Psoas muscle (tissue), 7 donors: ENCODE measurements at regions not wholly inside any gene's neighbourhood (a gene's known extent, or its start where the extent isn't known, plus 50 kb on each side); places are given as distances from the start of the nearest gene placed in this dataset.

Experiments used
- ATAC-seq, 4 donors: fragments of 200-7000 bp; cut with Tn5 transposase; one replicate each; pipeline ENCODE4 v1.9.1; 2020; ENCODE audit warnings: moderate library complexity in 3 of 4, mild to moderate bottlenecking in 2 of 4
- DNase-seq, 2 donors: peaks; one replicate each; pipeline ENCODE4 v3.0.0-alpha.2; 2020
- H3K27ac ChIP-seq: fragments of 200-600 bp; one replicate; pipeline ENCODE4 v1.8.0; 2022
- H3K27me3 ChIP-seq, 3 donors: fragments of 200-600 bp in 1 of 3; one replicate each; pipeline versions ENCODE4 v1.6.1 to v1.8.0; 2013 to 2022; ENCODE audit warnings: low read length in 2 of 3, mild to moderate bottlenecking in 2 of 3, moderate library complexity in 1 of 3; ENCODE audit not compliant: insufficient read depth in 3 of 3
- H3K36me3 ChIP-seq, 2 donors: fragments of 200-600 bp in 1 of 2; one replicate each; pipeline versions ENCODE4 v1.6.1 to v1.8.0; 2013 to 2022; ENCODE audit warnings: low read depth in 1 of 2, mild to moderate bottlenecking in 1 of 2, moderate library complexity in 1 of 2; ENCODE audit not compliant: insufficient read depth in 1 of 2
- H3K4me1 ChIP-seq: fragments of 200-600 bp; one replicate; pipeline ENCODE4 v1.8.0; 2022
- H3K4me3 ChIP-seq: fragments of 200-600 bp; one replicate; pipeline ENCODE4 v1.8.0; 2022; ENCODE audit warnings: mild to moderate bottlenecking
- H3K9me3 ChIP-seq: fragments of 200-600 bp; one replicate; pipeline ENCODE4 v1.8.0; 2022
- CTCF ChIP-seq: fragments of 200-600 bp; IDR thresholded peaks from one replicate; pipeline ENCODE4 v1.8.0; 2022; ENCODE audit warnings: antibody characterized with exemption
- WGBS, 3 donors: extraction: QIAGEN DNeasy Blood & Tissue Kit; methylation state at CpG; one replicate each; pipeline versions ENCODE4 v1.1.6 to v1.1.7; 2013; 5-methylcytosine and 5-hydroxymethylcytosine counted together
- intact Hi-C, 2 donors: fragments of 100-400 bp; cut with DNase I; formaldehyde crosslinking; loops; one replicate each; pipeline versions ENCODE4 v1.11.0 to v1.14.2; 2022
- donor health status: healthy with polysubstance abuse.
- donor health status: DM: no; HTN: no; CAD: no; lungs with moderate emphysema.
- donor health status: Bipolar disorder and iron deficiency.
- donor health status: healthy.
- donor health status: DM: yes; HTN: yes; CAD: no.
- donor health status: DM: no; HTN: no; CAD: no.
- donor health status: DM: yes; HTN: yes; CAD: no.

- no peak for TF ChIP-seq CTCF
- Histone ChIP-seq H3K9me3 (no peaks in the 10 kb centered on the region), H3K4me1 (no peaks in the 10 kb centered on the region), H3K27me3 (no peaks in the 10 kb centered on the region), H3K36me3 (no peaks in the 10 kb centered on the region), H3K27ac (no peak overlapping the region), H3K4me3 (no peak overlapping the region)
- WGBS, 3 donors: 17 to 31% (median 18%) methylated on average over 5 of the region's 5 CpGs
- no peak for DNase-seq
- intact Hi-C loops: no loop called here
- no peak for ATAC-seq
Measured at GRCh38 chr10:64071218-64071617, 550.0 kb downstream of the REEP3 start.

GRCh38 chr10:64075604-64076003 lies 554.4 kb downstream of the REEP3 start:
- no peak for ATAC-seq
- no peak for DNase-seq
- Histone ChIP-seq H3K36me3 (no peaks in the 10 kb centered on the region), H3K9me3 (no peaks in the 10 kb centered on the region), H3K27ac (no peak overlapping the region), H3K27me3 (no peaks in the 10 kb centered on the region), H3K4me3 (no peak overlapping the region), H3K4me1 (no peaks in the 10 kb centered on the region)
- 92 to 98% (median 97%) methylated on average over 2 of the region's 2 CpGs for WGBS, 3 donors
- no peak for TF ChIP-seq CTCF
- intact Hi-C loops: no loop called here

GRCh38 chr10:64076322-64076940 lies 555.2 kb downstream of the REEP3 start:
- H3K36me3 ChIP-seq: no peaks in the 10 kb centered on the region
- TF ChIP-seq CTCF: no peak
- H3K27ac ChIP-seq: no peak overlapping the region
- ATAC-seq (no peak), DNase-seq (no peak)
- WGBS, 3 donors: 77 to 88% (median 80%) methylated on average over 7 of the region's 7 CpGs
- H3K27me3 ChIP-seq: no peaks in the 10 kb centered on the region
- intact Hi-C loops: no loop called here
- no peak overlapping the region for H3K4me3 ChIP-seq
- no peaks in the 10 kb centered on the region for H3K4me1 ChIP-seq
- H3K9me3 ChIP-seq: no peaks in the 10 kb centered on the region

DNA sequence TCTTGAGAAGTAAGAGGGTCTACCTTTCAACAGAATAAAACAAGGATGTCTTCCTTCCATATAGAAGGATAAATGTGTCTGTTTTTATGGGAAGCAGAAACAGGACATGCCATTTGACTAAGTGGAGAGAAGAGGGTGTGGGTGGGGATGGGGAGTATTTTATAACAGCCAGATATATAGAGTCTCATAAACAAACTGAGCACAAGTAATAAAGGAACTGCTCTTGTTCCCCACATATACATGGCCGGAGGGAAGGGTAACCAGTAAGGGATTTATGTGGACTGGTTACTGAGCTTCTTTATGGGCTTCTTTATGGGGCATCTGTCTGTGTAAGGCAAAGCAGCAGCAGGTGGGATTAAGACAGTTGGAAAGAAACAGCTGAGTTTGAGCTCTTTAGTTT lies 558.1 kb downstream of the REEP3 start:
- 52 to 63% (median 62%) methylated on average over 1 of the region's 1 CpG for WGBS, 3 donors
- ATAC-seq: no peak
- Histone ChIP-seq H3K9me3 (no peaks in the 10 kb centered on the region), H3K36me3 (no peaks in the 10 kb centered on the region), H3K4me3 (no peak overlapping the region), H3K27ac (no peak overlapping the region), H3K27me3 (no peaks in the 10 kb centered on the region), H3K4me1 (no peaks in the 10 kb centered on the region)
- TF ChIP-seq CTCF: no peak
- no peak for DNase-seq
- intact Hi-C loops: no loop called here

DNA sequence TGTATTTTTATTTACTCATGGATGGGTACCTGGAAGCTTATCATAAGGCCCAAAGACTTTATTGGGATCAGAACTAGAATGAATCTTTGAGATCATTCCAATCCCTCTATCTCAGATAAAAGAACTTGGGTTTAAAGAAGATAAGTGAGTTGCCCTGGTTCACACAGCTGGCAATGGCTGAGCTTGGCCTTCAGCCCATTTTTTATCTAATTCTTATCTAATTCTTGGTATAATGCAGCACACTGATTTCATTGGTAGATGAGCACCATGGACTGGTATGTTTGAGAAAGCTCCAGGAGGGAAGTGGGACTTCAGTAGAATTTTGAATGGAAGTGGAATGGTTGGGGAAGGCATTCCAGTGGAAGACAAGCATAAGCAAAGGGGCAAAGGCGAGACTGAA lies 558.9 kb downstream of the REEP3 start:
- H3K27me3 ChIP-seq: no peaks in the 10 kb centered on the region
- DNase-seq (no peak), ATAC-seq (no peak)
- no peak for TF ChIP-seq CTCF
- H3K4me3 ChIP-seq: no peak overlapping the region
- no peaks in the 10 kb centered on the region for H3K9me3 ChIP-seq
- no peaks in the 10 kb centered on the region for H3K4me1 ChIP-seq
- intact Hi-C loops: no loop called here
- no peak overlapping the region for H3K27ac ChIP-seq
- no peaks in the 10 kb centered on the region for H3K36me3 ChIP-seq
- WGBS, 3 donors: 89 to 93% (median 93%) methylated on average over 1 of the region's 1 CpG
